NCI-H1417 (cell line): ENCODE measurements at regions not wholly inside any gene's neighbourhood (a gene's known extent, or its start where the extent isn't known, plus 50 kb on each side); places are given as distances from the start of the nearest gene placed in this dataset.
A peak's percentile ranks its signal among the peaks of the same experiment; 100 is the strongest.
"Not testable (repeated sequence)": the region's sequence is repeated elsewhere in the genome, so short reads cannot be mapped to it uniquely, and the experiment has no call there.

ENCODE experiments used
- DNase-seq, 3 experiments: peaks; one replicate each; lab custom pipeline; 2025; lab: John Stamatoyannopoulos, UW

GRCh38 chr18:10141559-10141958 is 227.7 kb downstream of the VAPA start:
- no peak for DNase-seq

GRCh38 chr18:10142056-10142455 is 228.2 kb downstream of the VAPA start:
- no peak for DNase-seq

- DNase-seq, result no peak
Measured at GRCh38 chr18:10142496-10143160, 228.8 kb downstream of the VAPA start.

- DNase-seq, result no peak
Measured at GRCh38 chr18:10143596-10143995, 229.8 kb downstream of the VAPA start.

GRCh38 chr18:10145546-10145945 is 231.7 kb downstream of the VAPA start:
- DNase-seq, result no peak

- no peak for DNase-seq
Measured at GRCh38 chr18:10147226-10147625, 233.4 kb downstream of the VAPA start.

GRCh38 chr18:10147752-10148151 is 233.9 kb downstream of the VAPA start:
- DNase-seq, result no peak

- DNase-seq, result peak in 1 of 3 experiments; percentile 72
Measured at GRCh38 chr18:10148189-10148929, 234.5 kb downstream of the VAPA start.

GRCh38 chr18:10149768-10150556 is 236.1 kb downstream of the VAPA start:
- no peak for DNase-seq

GRCh38 chr18:10150576-10150975 is 236.8 kb downstream of the VAPA start:
- DNase-seq, result not testable (repeated sequence)

GRCh38 chr18:10152475-10152874 is 238.7 kb downstream of the VAPA start:
- no peak for DNase-seq

GRCh38 chr18:10153924-10154752 is 240.3 kb downstream of the VAPA start:
- DNase-seq, result no peak

GRCh38 chr18:10157706-10158105 is 243.9 kb downstream of the VAPA start:
- DNase-seq, result no peak

- no peak for DNase-seq
Measured at GRCh38 chr18:10160251-10160650, 246.4 kb downstream of the VAPA start.

- no peak for DNase-seq
Measured at GRCh38 chr18:10161315-10161714, 247.5 kb downstream of the VAPA start.

- no peak for DNase-seq
Measured at GRCh38 chr18:10162340-10162739, 248.5 kb downstream of the VAPA start.

GRCh38 chr18:10164271-10165071 is 250.7 kb downstream of the VAPA start:
- DNase-seq, result peak in 2 of 3 experiments; percentile 51 to 77

GRCh38 chr18:10166164-10166807 is 252.5 kb downstream of the VAPA start:
- no peak for DNase-seq

GRCh38 chr18:10167759-10168158 is 253.9 kb downstream of the VAPA start:
- DNase-seq, result no peak

GRCh38 chr18:10168477-10168876 is 254.7 kb downstream of the VAPA start:
- peak in 2 of 3 experiments; percentile 12 to 24 for DNase-seq
